ENCODE measurements at regions not wholly inside any gene's neighbourhood (a gene's known extent, or its start where the extent isn't known, plus 50 kb on each side); places are given as distances from the start of the nearest gene placed in this dataset.

- intact Hi-C loops (cut with micrococcal nuclease): no loop called here
- Histone ChIP-seq H3K36me3 (ENCODE audit: low read depth, low read length) (no peaks in the 10 kb centered on the region), H2AFZ (ENCODE audit: low read length) (no peak overlapping the region), H3K9me2 (replicated peaks; ENCODE audit: low read length) (no peaks in the 10 kb centered on the region), H3F3A (ENCODE audit: low read length, unreplicated experiment) (no peaks in the 10 kb centered on the region), H3K27ac (ENCODE audit: low read length) (no peak overlapping the region), H3K9ac (ENCODE audit: low read length) (no peak overlapping the region), H4K20me1 (ENCODE audit: low read length) (no peaks in the 10 kb centered on the region), H3K27me3 (ENCODE audit: low read length) (peaks cover 34% of the 10 kb centered on the region; the same call in 1 of the 2 replicates), H3K9me3 (ENCODE audit: low read length) (no peaks in the 10 kb centered on the region), H3K79me2 (ENCODE audit: low read length) (no peaks in the 10 kb centered on the region), H3K4me1 (ENCODE audit: insufficient read depth, low read length) (no peaks in the 10 kb centered on the region), H3K4me3 (ENCODE audit: low read length) (no peak overlapping the region), H3K4me2 (ENCODE audit: low read length) (no peak overlapping the region)
- ATAC-seq (no peak), DNase-seq (no peak)
- no peak for TF ChIP-seq EZH2 (IDR thresholded peaks at IDR 0.05; ENCODE audit: low read length, unreplicated experiment)
- TF ChIP-seq EZH2phosphoT487 (IDR thresholded peaks at IDR 0.05; ENCODE audit: borderline replicate concordance, low read length): no peak
- no peak for TF ChIP-seq CTCF (conservative IDR thresholded peaks at IDR 0.05; ENCODE audit: low read depth, low read length)
- no TSS peak for BruUV-seq (replicated peaks)
- ChIA-PET CTCF (no interaction called here), POLR2A (ENCODE audit: unreplicated experiment) (no interaction called here)
These were observed 171.0 kb downstream of the DEPDC1B start for GRCh38 chr5:60529001-60529400.

GRCh38 chr5:60527072-60527471 is 172.9 kb downstream of the DEPDC1B start:
- POLR2A ChIA-PET (ENCODE audit: unreplicated experiment): no interaction called here

More at GRCh38 chr5:60527072-60527471, 172.9 kb downstream of the DEPDC1B start:
- ATAC-seq (no peak), DNase-seq (no peak)
- Histone ChIP-seq H3K9me3 (ENCODE audit: low read length) (no peaks in the 10 kb centered on the region), H2AFZ (ENCODE audit: low read length) (no peak overlapping the region), H3K4me2 (ENCODE audit: low read length) (no peak overlapping the region), H3K9ac (ENCODE audit: low read length) (no peak overlapping the region), H3K9me2 (replicated peaks; ENCODE audit: low read length) (no peaks in the 10 kb centered on the region), H4K20me1 (ENCODE audit: low read length) (no peaks in the 10 kb centered on the region), H3F3A (ENCODE audit: low read length, unreplicated experiment) (no peaks in the 10 kb centered on the region), H3K4me1 (ENCODE audit: insufficient read depth, low read length) (no peaks in the 10 kb centered on the region), H3K4me3 (ENCODE audit: low read length) (no peak overlapping the region), H3K36me3 (ENCODE audit: low read depth, low read length) (no peaks in the 10 kb centered on the region), H3K27ac (ENCODE audit: low read length) (no peak overlapping the region), H3K79me2 (ENCODE audit: low read length) (no peaks in the 10 kb centered on the region), H3K27me3 (ENCODE audit: low read length) (peaks cover 35% of the 10 kb centered on the region)
- BruUV-seq (replicated peaks): no TSS peak
- intact Hi-C loops (cut with micrococcal nuclease): no loop called here
- CTCF ChIA-PET: no interaction called here
- no peak for TF ChIP-seq EZH2phosphoT487 (IDR thresholded peaks at IDR 0.05; ENCODE audit: borderline replicate concordance, low read length)
- no peak for TF ChIP-seq CTCF (conservative IDR thresholded peaks at IDR 0.05; ENCODE audit: low read depth, low read length)
- TF ChIP-seq EZH2 (IDR thresholded peaks at IDR 0.05; ENCODE audit: low read length, unreplicated experiment): no peak
